GM23338 (cell line): ENCODE measurements at regions not wholly inside any gene's neighbourhood (a gene's known extent, or its start where the extent isn't known, plus 50 kb on each side); places are given as distances from the start of the nearest gene placed in this dataset.

Experiments
- ATAC-seq: fragments of 200-7000 bp; cut with Tn5 transposase; 3 replicates; pipeline ENCODE4 v1.9.1; 2020
- DNase-seq: peaks from one replicate; pipeline ENCODE4 v3.0.0-alpha.2; 2015; ENCODE audit warnings: low spot score
- H2AFZ ChIP-seq: fragments of 200-600 bp; sonication (generic); 2 replicates; pipeline ENCODE4 v1.8.0; 2016; ENCODE audit warnings: antibody characterized with exemption, mild to moderate bottlenecking, moderate library complexity
- H3F3A ChIP-seq: fragments of 200-600 bp; sonication (generic); replicated peaks from 2 replicates; pipeline ENCODE4 v1.8.0; 2017; ENCODE audit warnings: antibody characterized with exemption, mixed run types, low read depth
- H3K27ac ChIP-seq: fragments of 200-600 bp; sonication (generic); 2 replicates; pipeline ENCODE4 v1.6.1; 2016; ENCODE audit warnings: low read depth
- H3K27me3 ChIP-seq: fragments of 200-600 bp; sonication (generic); 2 replicates; pipeline ENCODE4 v1.8.0; 2016; ENCODE audit warnings: mild to moderate bottlenecking, mixed run types, moderate library complexity; ENCODE audit not compliant: insufficient read depth
- H3K36me3 ChIP-seq: fragments of 200-600 bp; sonication (generic); 2 replicates; pipeline ENCODE4 v1.8.0; 2016; ENCODE audit warnings: mild to moderate bottlenecking; ENCODE audit not compliant: insufficient read depth
- H3K4me1 ChIP-seq: fragments of 200-600 bp; sonication (generic); 2 replicates; pipeline ENCODE4 v1.8.0; 2016; ENCODE audit warnings: mild to moderate bottlenecking, moderate library complexity; ENCODE audit not compliant: insufficient read depth
- H3K4me2 ChIP-seq: fragments of 200-600 bp; sonication (generic); 2 replicates; pipeline ENCODE4 v1.7.1; 2017; ENCODE audit warnings: mixed run types
- H3K4me3 ChIP-seq: fragments of 200-600 bp; sonication (generic); 2 replicates; pipeline ENCODE4 v1.6.1; 2016; ENCODE audit warnings: mixed run types
- H3K79me2 ChIP-seq: fragments of 200-600 bp; sonication (generic); replicated peaks from 2 replicates; pipeline ENCODE4 v1.8.0; 2017; ENCODE audit warnings: mild to moderate bottlenecking; ENCODE audit not compliant: insufficient read depth
- H3K9me2 ChIP-seq: fragments of 200-600 bp; sonication (generic); 2 replicates; pipeline ENCODE4 v1.8.0; 2017; ENCODE audit not compliant: insufficient read depth
- H4K20me1 ChIP-seq: fragments of 200-600 bp; sonication (generic); replicated peaks from 2 replicates; pipeline ENCODE4 v1.8.0; 2017; ENCODE audit warnings: mild to moderate bottlenecking; ENCODE audit not compliant: insufficient read depth
- H3K27ac Mint-ChIP-seq: 2 replicates; pipeline ENCODE4 v1.8.0; 2020; ENCODE audit warnings: inconsistent platforms, mild to moderate bottlenecking, moderate library complexity, mixed read lengths
- H3K27me3 Mint-ChIP-seq: 3 replicates; pipeline ENCODE4 v1.8.0; 2022; ENCODE audit warnings: low read depth, mild to moderate bottlenecking, moderate library complexity, mixed read lengths, inconsistent platforms; ENCODE audit not compliant: insufficient read depth, poor library complexity
- H3K36me3 Mint-ChIP-seq: 3 replicates; pipeline ENCODE4 v1.8.0; 2021; ENCODE audit warnings: low read depth, mild to moderate bottlenecking, inconsistent platforms, moderate library complexity, mixed read lengths
- H3K4me1 Mint-ChIP-seq: 3 replicates; pipeline ENCODE4 v1.8.0; 2020; ENCODE audit warnings: mild to moderate bottlenecking, inconsistent platforms, mixed read lengths
- H3K4me3 Mint-ChIP-seq: 3 replicates; pipeline ENCODE4 v1.8.0; 2021; ENCODE audit warnings: moderate library complexity, mild to moderate bottlenecking, inconsistent platforms, mixed read lengths
- H3K9me3 Mint-ChIP-seq: 3 replicates; pipeline ENCODE4 v1.8.0; 2020; ENCODE audit warnings: moderate library complexity, mild to moderate bottlenecking, inconsistent platforms, mixed read lengths
- CREB1 ChIP-seq: fragments of 250-450 bp; sonication (Bioruptor Pico); IDR thresholded peaks from 2 replicates; pipeline ENCODE4 v1.5.0; 2020; ENCODE audit warnings: low read depth, mild to moderate bottlenecking, moderate library complexity
- CTCF ChIP-seq, 2 experiments: fragments of 200-600 bp in 1 of 2; sonication (generic) in 1 of 2; conservative IDR thresholded peaks; 2 replicates each; pipeline versions ENCODE4 v1.5.1 to v1.6.1; 2016 to 2017; ENCODE audit warnings: antibody characterized with exemption in 2 of 2, low read depth in 2 of 2, mild to moderate bottlenecking in 2 of 2, moderate library complexity in 1 of 2
- EZH2 ChIP-seq: fragments of 200-600 bp; sonication (generic); IDR thresholded peaks from one replicate; pipeline ENCODE4 v1.8.0; 2017; ENCODE audit warnings: antibody characterized with exemption, mild to moderate bottlenecking, low read depth; ENCODE audit not compliant: unreplicated experiment
- JUNB ChIP-seq: IDR thresholded peaks from one replicate; pipeline ENCODE4 v1.6.1; 2016; ENCODE audit warnings: antibody characterized with exemption; ENCODE audit not compliant: unreplicated experiment
- NANOG ChIP-seq: IDR thresholded peaks from 2 replicates; pipeline ENCODE4 v1.6.1; 2016; ENCODE audit warnings: antibody characterized with exemption, borderline replicate concordance
- ZNF114 ChIP-seq: fragments of 250-450 bp; sonication (Bioruptor Pico); IDR thresholded peaks from 2 replicates; pipeline ENCODE4 v1.5.0; 2020; ENCODE audit warnings: mild to moderate bottlenecking, moderate library complexity
- ZNF331 ChIP-seq: fragments of 250-450 bp; sonication (Bioruptor Pico); IDR thresholded peaks from 2 replicates; pipeline ENCODE4 v1.5.0; 2020; ENCODE audit warnings: low read depth, mild to moderate bottlenecking, moderate library complexity

GRCh38 chr9:79268806-79269205 is 303.0 kb upstream of the TLE4 start:
- TF ChIP-seq NANOG (no peak), ZNF114 (no peak), CREB1 (CRISPR knock-in tag) (no peak)
- no peaks in the 10 kb centered on the region for H3K36me3 Mint-ChIP-seq
- no peak overlapping the region for H3K4me2 ChIP-seq
- no peak overlapping the region for H3K4me3 ChIP-seq
- no peak overlapping the region for H3K4me3 Mint-ChIP-seq
- H3K9me2 ChIP-seq = no peaks in the 10 kb centered on the region; the same call in 1 of the 2 replicates
- no peaks in the 10 kb centered on the region for H4K20me1 ChIP-seq
- no peaks in the 10 kb centered on the region; the same call in 2 of the 3 replicates for H3K4me1 Mint-ChIP-seq
- H3K27ac Mint-ChIP-seq = no peak overlapping the region
- no peaks in the 10 kb centered on the region for H3F3A ChIP-seq
- DNase-seq (no peak), ATAC-seq (no peak)
- no peak overlapping the region for H2AFZ ChIP-seq
- peaks cover 2% of the 10 kb centered on the region for H3K27me3 Mint-ChIP-seq
- no peak overlapping the region for H3K27ac ChIP-seq
- H3K79me2 ChIP-seq = no peaks in the 10 kb centered on the region
- H3K36me3 ChIP-seq = no peaks in the 10 kb centered on the region; the same call in 1 of the 2 replicates
- H3K4me1 ChIP-seq = no peaks in the 10 kb centered on the region
- no peaks in the 10 kb centered on the region for H3K9me3 Mint-ChIP-seq
- no peaks in the 10 kb centered on the region for H3K27me3 ChIP-seq

GRCh38 chr9:79273311-79273710 is 298.5 kb upstream of the TLE4 start:
- DNase-seq (no peak), ATAC-seq (no peak)
- H4K20me1 ChIP-seq = no peaks in the 10 kb centered on the region
- H3K4me2 ChIP-seq = no peak overlapping the region
- no peaks in the 10 kb centered on the region for H3K79me2 ChIP-seq
- no peak overlapping the region for H3K27ac Mint-ChIP-seq
- no peaks in the 10 kb centered on the region; the same call in 1 of the 2 replicates for H3K36me3 ChIP-seq
- H3K9me3 Mint-ChIP-seq = no peaks in the 10 kb centered on the region
- H3F3A ChIP-seq = no peaks in the 10 kb centered on the region
- no peak overlapping the region for H3K4me3 Mint-ChIP-seq
- no peaks in the 10 kb centered on the region; the same call in 1 of the 2 replicates for H3K9me2 ChIP-seq
- peaks cover 4% of the 10 kb centered on the region for H3K4me1 ChIP-seq
- no peak overlapping the region for H2AFZ ChIP-seq
- H3K27ac ChIP-seq = no peak overlapping the region
- H3K4me3 ChIP-seq = no peak overlapping the region
- H3K27me3 ChIP-seq = no peaks in the 10 kb centered on the region
- H3K4me1 Mint-ChIP-seq = peaks cover 13% of the 10 kb centered on the region
- H3K27me3 Mint-ChIP-seq = no peaks in the 10 kb centered on the region
- TF ChIP-seq JUNB (no peak), ZNF114 (no peak), ZNF331 (CRISPR knock-in tag) (no peak), CTCF (conservative IDR thresholded peaks at IDR 0.05; ENCODE audit: low read depth in 2 of 2) (no peak), CREB1 (CRISPR knock-in tag) (no peak)
- H3K36me3 Mint-ChIP-seq = no peaks in the 10 kb centered on the region

- TF ChIP-seq EZH2 (no peak), CTCF (conservative IDR thresholded peaks at IDR 0.05; ENCODE audit: low read depth in 2 of 2) (no peak)
- H3K4me1 ChIP-seq = peaks cover 4% of the 10 kb centered on the region
- no peak overlapping the region for H3K4me2 ChIP-seq
- no peaks in the 10 kb centered on the region for H3K9me3 Mint-ChIP-seq
- H3K9me2 ChIP-seq = peaks cover 15% of the 10 kb centered on the region
- no peak overlapping the region for H3K27ac Mint-ChIP-seq
- H3K27me3 ChIP-seq = no peaks in the 10 kb centered on the region
- peaks cover 10% of the 10 kb centered on the region for H3K4me1 Mint-ChIP-seq
- H3K27ac ChIP-seq = no peak overlapping the region
- H3K4me3 ChIP-seq = no peak overlapping the region
- H3K36me3 ChIP-seq = no peaks in the 10 kb centered on the region
- H3K4me3 Mint-ChIP-seq = no peak overlapping the region
- ATAC-seq = no peak
- no peak for DNase-seq
- H3F3A ChIP-seq = no peaks in the 10 kb centered on the region
- peaks cover 2% of the 10 kb centered on the region for H3K27me3 Mint-ChIP-seq
- no peaks in the 10 kb centered on the region for H4K20me1 ChIP-seq
- no peaks in the 10 kb centered on the region for H3K36me3 Mint-ChIP-seq
- no peak overlapping the region for H2AFZ ChIP-seq
- no peaks in the 10 kb centered on the region for H3K79me2 ChIP-seq
These were observed 292.4 kb upstream of the TLE4 start for GRCh38 chr9:79279356-79279755.
